ENCODE measurements at regions not wholly inside any gene's neighbourhood (a gene's known extent, or its start where the extent isn't known, plus 50 kb on each side); places are given as distances from the start of the nearest gene placed in this dataset.

DNA sequence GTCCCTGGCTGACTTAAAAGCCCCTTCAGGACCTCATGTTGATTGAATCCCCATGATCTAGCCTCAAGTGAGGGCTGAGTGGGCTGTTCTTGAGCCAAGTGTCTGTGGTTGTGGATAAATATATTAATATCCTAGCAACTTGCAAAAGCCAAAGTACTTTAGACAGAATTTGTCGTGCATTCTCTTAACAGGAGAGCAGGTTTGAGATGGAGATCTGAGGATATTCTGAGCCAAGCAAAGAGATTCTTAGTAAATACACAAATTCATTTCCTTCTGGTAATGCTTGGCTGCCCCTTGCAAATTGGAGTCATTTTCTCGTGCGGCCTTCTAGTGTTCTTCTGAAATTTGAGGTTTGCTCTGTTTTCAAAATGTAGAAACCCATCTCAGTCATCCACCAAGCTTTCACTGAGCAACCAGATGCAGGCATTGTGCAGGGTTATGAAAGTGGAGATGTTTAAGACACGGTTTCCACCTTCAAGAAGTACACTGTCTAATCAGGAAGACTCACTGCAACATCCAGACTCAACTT is 242.1 kb upstream of the JUN start:
- Histone ChIP-seq H3K9ac (ENCODE audit: insufficient read depth in 1 of 2, low read depth in 2 of 2, low read length in 2 of 2) (no peak overlapping the region; a peak in 1 of 4 replicates), H4K20me1 (replicated peaks; ENCODE audit: control insufficient read depth, insufficient read depth, low read length) (no peaks in the 10 kb centered on the region), H3K9me3 (replicated peaks; ENCODE audit: control insufficient read depth, insufficient read depth, low read depth, low read length) (no peaks in the 10 kb centered on the region), H3K4me2 (ENCODE audit: insufficient read depth, low read length) (no peak overlapping the region), H3K9me1 (ENCODE audit: control insufficient read depth, insufficient read depth, low read length) (no peaks in the 10 kb centered on the region), H3K36me3 (ENCODE audit: control insufficient read depth, insufficient read depth, low read length) (no peaks in the 10 kb centered on the region), H3K27me3 (ENCODE audit: control insufficient read depth in 2 of 2, insufficient read depth in 2 of 2, low read length in 2 of 2) (no peaks in the 10 kb centered on the region), H3K4me3 (no peak overlapping the region), H3K4me1 (replicated peaks in 1 of 2; ENCODE audit: control insufficient read depth in 2 of 2, insufficient read depth in 2 of 2, low read length in 2 of 2) (peaks cover 0 to 4% of the 10 kb centered on the region in 2 experiments; a peak in 1 of 5 replicates), H2AFZ (ENCODE audit: low read depth, low read length) (no peak overlapping the region), H3K79me2 (ENCODE audit: control insufficient read depth, insufficient read depth, low read length) (no peaks in the 10 kb centered on the region), H3K27ac (ENCODE audit: extremely low read depth, low read depth, low read length) (no peak overlapping the region)
- intact Hi-C loops (cut with micrococcal nuclease) = no loop called here
- in situ Hi-C loops (cut with MboI) = no loop called here
- no peak for DNase-seq (ENCODE audit: extremely low read depth in 1 of 4, low spot score in 3 of 4)
- WGBS (ENCODE audit: insufficient coverage, low coverage, missing lambda C conversion rate) = 16% methylated on average over 4 of the region's 4 CpGs
- no peak for ATAC-seq
- CTCF ChIA-PET (ENCODE audit: low intra/inter-chr PET ratio) = no interaction called here
- FAIRE-seq = no peak
- no TSS peak for BruUV-seq (replicated peaks)
- POLR2A ChIA-PET = interaction anchor here (1.5 kb wide), 1 partner anchor 12 kb away, joined by 3 read pairs; no protein-coding TSS in a partner anchor
- no peak for TF ChIP-seq CBX5 (IDR thresholded peaks at IDR 0.05; ENCODE audit: borderline replicate concordance, low read depth)
- no peak for TF ChIP-seq ZNF133 (CRISPR knock-in tag; IDR thresholded peaks at IDR 0.05)
- TF ChIP-seq NFYB (IDR thresholded peaks at IDR 0.05; ENCODE audit: extremely low read depth, insufficient read length) = no peak
- TF ChIP-seq NELFE (IDR thresholded peaks at IDR 0.05; ENCODE audit: insufficient read depth, insufficient read length) = no peak
- no peak for TF ChIP-seq ZNF77 (CRISPR knock-in tag; IDR thresholded peaks at IDR 0.05)
- TF ChIP-seq OTX1 (CRISPR knock-in tag; IDR thresholded peaks at IDR 0.05) = no peak
- TF ChIP-seq, protein P1, sequence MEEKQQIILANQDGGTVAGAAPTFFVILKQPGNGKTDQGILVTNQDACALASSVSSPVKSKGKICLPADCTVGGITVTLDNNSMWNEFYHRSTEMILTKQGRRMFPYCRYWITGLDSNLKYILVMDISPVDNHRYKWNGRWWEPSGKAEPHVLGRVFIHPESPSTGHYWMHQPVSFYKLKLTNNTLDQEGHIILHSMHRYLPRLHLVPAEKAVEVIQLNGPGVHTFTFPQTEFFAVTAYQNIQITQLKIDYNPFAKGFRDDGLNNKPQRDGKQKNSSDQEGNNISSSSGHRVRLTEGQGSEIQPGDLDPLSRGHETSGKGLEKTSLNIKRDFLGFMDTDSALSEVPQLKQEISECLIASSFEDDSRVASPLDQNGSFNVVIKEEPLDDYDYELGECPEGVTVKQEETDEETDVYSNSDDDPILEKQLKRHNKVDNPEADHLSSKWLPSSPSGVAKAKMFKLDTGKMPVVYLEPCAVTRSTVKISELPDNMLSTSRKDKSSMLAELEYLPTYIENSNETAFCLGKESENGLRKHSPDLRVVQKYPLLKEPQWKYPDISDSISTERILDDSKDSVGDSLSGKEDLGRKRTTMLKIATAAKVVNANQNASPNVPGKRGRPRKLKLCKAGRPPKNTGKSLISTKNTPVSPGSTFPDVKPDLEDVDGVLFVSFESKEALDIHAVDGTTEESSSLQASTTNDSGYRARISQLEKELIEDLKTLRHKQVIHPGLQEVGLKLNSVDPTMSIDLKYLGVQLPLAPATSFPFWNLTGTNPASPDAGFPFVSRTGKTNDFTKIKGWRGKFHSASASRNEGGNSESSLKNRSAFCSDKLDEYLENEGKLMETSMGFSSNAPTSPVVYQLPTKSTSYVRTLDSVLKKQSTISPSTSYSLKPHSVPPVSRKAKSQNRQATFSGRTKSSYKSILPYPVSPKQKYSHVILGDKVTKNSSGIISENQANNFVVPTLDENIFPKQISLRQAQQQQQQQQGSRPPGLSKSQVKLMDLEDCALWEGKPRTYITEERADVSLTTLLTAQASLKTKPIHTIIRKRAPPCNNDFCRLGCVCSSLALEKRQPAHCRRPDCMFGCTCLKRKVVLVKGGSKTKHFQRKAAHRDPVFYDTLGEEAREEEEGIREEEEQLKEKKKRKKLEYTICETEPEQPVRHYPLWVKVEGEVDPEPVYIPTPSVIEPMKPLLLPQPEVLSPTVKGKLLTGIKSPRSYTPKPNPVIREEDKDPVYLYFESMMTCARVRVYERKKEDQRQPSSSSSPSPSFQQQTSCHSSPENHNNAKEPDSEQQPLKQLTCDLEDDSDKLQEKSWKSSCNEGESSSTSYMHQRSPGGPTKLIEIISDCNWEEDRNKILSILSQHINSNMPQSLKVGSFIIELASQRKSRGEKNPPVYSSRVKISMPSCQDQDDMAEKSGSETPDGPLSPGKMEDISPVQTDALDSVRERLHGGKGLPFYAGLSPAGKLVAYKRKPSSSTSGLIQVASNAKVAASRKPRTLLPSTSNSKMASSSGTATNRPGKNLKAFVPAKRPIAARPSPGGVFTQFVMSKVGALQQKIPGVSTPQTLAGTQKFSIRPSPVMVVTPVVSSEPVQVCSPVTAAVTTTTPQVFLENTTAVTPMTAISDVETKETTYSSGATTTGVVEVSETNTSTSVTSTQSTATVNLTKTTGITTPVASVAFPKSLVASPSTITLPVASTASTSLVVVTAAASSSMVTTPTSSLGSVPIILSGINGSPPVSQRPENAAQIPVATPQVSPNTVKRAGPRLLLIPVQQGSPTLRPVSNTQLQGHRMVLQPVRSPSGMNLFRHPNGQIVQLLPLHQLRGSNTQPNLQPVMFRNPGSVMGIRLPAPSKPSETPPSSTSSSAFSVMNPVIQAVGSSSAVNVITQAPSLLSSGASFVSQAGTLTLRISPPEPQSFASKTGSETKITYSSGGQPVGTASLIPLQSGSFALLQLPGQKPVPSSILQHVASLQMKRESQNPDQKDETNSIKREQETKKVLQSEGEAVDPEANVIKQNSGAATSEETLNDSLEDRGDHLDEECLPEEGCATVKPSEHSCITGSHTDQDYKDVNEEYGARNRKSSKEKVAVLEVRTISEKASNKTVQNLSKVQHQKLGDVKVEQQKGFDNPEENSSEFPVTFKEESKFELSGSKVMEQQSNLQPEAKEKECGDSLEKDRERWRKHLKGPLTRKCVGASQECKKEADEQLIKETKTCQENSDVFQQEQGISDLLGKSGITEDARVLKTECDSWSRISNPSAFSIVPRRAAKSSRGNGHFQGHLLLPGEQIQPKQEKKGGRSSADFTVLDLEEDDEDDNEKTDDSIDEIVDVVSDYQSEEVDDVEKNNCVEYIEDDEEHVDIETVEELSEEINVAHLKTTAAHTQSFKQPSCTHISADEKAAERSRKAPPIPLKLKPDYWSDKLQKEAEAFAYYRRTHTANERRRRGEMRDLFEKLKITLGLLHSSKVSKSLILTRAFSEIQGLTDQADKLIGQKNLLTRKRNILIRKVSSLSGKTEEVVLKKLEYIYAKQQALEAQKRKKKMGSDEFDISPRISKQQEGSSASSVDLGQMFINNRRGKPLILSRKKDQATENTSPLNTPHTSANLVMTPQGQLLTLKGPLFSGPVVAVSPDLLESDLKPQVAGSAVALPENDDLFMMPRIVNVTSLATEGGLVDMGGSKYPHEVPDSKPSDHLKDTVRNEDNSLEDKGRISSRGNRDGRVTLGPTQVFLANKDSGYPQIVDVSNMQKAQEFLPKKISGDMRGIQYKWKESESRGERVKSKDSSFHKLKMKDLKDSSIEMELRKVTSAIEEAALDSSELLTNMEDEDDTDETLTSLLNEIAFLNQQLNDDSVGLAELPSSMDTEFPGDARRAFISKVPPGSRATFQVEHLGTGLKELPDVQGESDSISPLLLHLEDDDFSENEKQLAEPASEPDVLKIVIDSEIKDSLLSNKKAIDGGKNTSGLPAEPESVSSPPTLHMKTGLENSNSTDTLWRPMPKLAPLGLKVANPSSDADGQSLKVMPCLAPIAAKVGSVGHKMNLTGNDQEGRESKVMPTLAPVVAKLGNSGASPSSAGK (IDR thresholded peaks at IDR 0.05) = no peak
- TF ChIP-seq FOXP1 (CRISPR knock-in tag; IDR thresholded peaks at IDR 0.05) = no peak
- no peak for TF ChIP-seq PTTG1 (tag; IDR thresholded peaks at IDR 0.05; ENCODE audit: low read depth)
- TF ChIP-seq, protein P2, sequence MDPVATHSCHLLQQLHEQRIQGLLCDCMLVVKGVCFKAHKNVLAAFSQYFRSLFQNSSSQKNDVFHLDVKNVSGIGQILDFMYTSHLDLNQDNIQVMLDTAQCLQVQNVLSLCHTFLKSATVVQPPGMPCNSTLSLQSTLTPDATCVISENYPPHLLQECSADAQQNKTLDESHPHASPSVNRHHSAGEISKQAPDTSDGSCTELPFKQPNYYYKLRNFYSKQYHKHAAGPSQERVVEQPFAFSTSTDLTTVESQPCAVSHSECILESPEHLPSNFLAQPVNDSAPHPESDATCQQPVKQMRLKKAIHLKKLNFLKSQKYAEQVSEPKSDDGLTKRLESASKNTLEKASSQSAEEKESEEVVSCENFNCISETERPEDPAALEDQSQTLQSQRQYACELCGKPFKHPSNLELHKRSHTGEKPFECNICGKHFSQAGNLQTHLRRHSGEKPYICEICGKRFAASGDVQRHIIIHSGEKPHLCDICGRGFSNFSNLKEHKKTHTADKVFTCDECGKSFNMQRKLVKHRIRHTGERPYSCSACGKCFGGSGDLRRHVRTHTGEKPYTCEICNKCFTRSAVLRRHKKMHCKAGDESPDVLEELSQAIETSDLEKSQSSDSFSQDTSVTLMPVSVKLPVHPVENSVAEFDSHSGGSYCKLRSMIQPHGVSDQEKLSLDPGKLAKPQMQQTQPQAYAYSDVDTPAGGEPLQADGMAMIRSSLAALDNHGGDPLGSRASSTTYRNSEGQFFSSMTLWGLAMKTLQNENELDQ (CRISPR knock-in tag; IDR thresholded peaks at IDR 0.05; ENCODE audit: borderline replicate concordance) = no peak
